ENCODE measurements at regions not wholly inside any gene's neighbourhood (a gene's known extent, or its start where the extent isn't known, plus 50 kb on each side); places are given as distances from the start of the nearest gene placed in this dataset.

DNA sequence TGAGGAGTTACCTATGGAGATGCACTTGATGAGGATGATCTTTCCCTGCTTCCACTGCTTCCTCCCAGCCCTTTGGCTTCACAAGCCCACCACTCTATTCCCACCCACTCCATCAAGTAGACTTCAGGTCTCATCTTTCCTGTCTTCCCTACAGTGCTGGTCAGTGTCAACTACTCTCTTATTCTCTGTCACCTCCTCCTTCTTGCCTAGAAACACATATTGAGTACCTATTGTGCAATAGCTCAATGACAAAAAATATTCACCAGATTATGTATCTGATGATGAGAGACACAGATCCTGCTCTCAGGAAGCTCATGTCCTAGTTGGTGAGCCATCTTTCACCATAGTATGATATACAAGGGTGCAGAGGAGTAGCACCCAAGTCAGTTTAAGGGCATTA is 82.2 kb upstream of the NFASC start:
- TF ChIP-seq POLR2A (IDR thresholded peaks at IDR 0.05; ENCODE audit: low read depth, low read length) = no peak
- TF ChIP-seq POLR2AphosphoS5 (IDR thresholded peaks at IDR 0.05; ENCODE audit: low read depth, low read length) = no peak
- no peak for TF ChIP-seq TAF1 (IDR thresholded peaks at IDR 0.05; ENCODE audit: borderline replicate concordance, low read depth, low read length)

Measured in GM12892 (cell line).